Neural progenitor cell (in vitro differentiated cells): ENCODE measurements at regions not wholly inside any gene's neighbourhood (a gene's known extent, or its start where the extent isn't known, plus 50 kb on each side); places are given as distances from the start of the nearest gene placed in this dataset.

Experiments used
- CTCF ChIP-seq: fragments of 200-600 bp; sonication (generic); IDR thresholded peaks from 2 replicates; pipeline ENCODE4 v1.5.1; 2017; ENCODE audit warnings: antibody characterized with exemption, mild to moderate bottlenecking
- EZH2 ChIP-seq: fragments of 200-600 bp; sonication (generic); IDR thresholded peaks from 2 replicates; pipeline ENCODE4 v1.6.1; 2017; ENCODE audit warnings: antibody characterized with exemption, mild to moderate bottlenecking, moderate library complexity
- EZH2phosphoT487 ChIP-seq: fragments of 200-600 bp; sonication (generic); IDR thresholded peaks from 2 replicates; pipeline ENCODE4 v1.6.1; 2017; ENCODE audit warnings: antibody characterized with exemption

GRCh38 chr9:84151236-84151635 lies 170.6 kb downstream of the RMI1 start:
- TF ChIP-seq CTCF (no peak), EZH2 (no peak), EZH2phosphoT487 (no peak)
